ENCODE measurements at regions not wholly inside any gene's neighbourhood (a gene's known extent, or its start where the extent isn't known, plus 50 kb on each side); places are given as distances from the start of the nearest gene placed in this dataset.
"Not testable (repeated sequence)": the region's sequence is repeated elsewhere in the genome, so short reads cannot be mapped to it uniquely, and the experiment has no call there.

DNA sequence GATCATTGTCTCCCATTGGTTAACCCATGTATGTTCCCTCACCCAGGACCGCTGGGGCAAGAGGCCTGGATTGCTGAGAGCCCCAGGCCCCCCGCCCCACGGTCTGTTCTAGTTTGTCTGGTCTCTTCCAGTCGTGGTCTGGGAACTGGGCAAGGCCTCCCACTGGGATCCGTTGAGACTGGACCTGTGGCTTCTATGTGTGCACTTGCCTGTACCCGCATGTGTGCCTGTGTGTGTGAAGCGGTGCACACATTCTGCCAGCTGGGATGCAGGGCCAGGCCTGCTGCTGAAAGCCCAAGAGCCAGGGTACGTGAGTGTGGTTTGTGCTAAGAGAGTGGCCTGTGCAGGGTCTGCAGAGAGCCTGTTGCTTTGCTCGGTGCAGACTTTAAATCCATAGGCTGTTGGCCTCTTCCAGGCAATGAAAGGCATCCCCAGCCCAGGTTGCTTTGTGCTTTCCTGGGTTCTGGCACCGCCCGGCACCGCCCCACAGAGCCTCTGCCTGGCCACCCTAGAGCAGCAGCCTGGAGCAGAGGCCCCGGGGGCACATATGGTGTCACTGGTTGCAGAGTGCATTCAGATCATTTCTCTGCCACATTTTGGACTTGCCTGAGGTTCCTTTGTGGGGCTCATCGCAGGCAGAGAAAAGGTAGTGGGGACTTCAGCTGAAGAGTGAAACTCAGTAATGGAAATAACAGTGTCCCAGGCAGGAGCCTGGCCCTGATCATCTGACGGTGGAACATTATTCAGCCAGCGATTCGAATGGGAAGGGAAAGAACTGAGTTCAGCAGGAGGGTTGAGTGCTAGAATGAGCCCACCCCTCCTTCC is 215.5 kb downstream of the GLRX3 start:
- DNase-seq (ENCODE audit: low read depth): no peak

- no peak for DNase-seq (ENCODE audit: low read depth)
Measured at GRCh38 chr10:130352291-130352645, 216.1 kb downstream of the GLRX3 start.

DNA sequence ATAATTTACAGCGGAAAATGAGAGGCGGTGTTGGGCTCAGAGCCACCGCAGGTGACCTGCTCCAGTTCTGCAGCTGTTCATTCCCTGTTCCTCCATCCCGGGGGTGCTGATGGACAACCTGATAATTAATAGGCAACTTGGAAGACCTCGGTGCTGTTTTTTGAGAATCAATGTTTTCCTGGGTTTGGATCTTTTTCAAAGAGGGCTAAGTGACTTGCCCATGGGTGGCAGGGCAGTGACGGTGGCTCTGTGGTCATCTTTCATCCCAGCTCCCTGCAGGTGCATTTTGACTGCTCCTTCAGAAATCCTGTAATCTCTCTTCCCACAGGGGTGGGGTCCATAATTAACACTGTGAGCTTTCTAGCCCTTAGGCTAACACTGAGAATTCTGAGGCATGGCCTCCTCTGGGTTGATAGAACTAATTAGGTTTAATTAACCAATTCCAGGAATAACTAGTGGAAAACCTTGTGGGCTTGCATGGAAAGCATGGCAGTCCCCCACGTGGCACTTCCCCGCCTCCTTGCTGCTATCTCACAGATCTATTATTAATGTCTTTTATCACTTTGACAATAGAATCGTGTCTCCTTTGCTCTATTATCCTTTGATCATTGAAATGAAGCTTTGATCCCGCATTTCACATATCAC is 217.9 kb downstream of the GLRX3 start:
- no peak for DNase-seq (ENCODE audit: low read depth)

DNA sequence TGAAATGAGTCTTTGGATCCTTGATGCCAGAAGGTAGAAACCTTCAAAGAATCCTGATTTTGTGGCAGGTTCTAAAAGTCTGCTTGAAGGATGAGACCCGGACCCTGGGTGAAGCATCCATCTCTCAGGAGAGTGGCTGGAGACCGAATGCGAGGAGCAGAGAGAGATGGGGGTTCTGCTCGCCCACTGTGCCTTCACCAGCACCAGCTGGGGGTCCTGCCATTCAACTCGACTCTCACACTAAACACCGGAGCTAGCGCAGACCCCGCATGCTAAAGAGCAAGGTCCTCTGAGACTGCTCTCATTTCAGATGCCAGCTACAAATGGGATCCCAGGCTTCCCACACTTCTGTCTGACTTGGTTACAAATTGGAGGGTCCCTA is 218.4 kb downstream of the GLRX3 start:
- no peak for DNase-seq (ENCODE audit: low read depth)

- DNase-seq (ENCODE audit: low read depth): no peak
Measured at GRCh38 chr10:130354976-130355795, 219.0 kb downstream of the GLRX3 start.

- DNase-seq (ENCODE audit: low read depth): not testable (repeated sequence)
Measured at GRCh38 chr10:130356429-130356828, 220.2 kb downstream of the GLRX3 start.

DNA sequence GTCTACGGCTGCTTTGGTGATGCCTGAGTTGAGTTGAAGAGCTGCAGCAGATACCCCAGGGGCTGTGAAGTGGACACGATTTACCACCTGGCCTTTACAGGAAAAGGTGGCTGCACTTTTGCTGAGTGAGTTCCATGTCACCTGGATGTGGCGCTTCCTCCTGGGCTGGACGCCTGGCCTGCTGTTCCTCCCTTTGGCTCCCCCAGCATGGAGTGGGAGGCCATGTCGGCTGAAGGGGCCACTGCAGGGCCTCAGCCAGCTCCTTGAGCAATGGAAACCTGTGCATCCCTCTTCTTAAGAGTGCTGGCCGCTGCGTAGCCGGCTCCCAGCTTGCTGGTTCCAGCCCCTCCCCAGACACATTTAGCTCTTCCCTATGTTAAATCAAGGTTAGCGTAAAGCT is 221.0 kb downstream of the GLRX3 start:
- no peak for DNase-seq (ENCODE audit: low read depth)

DNA sequence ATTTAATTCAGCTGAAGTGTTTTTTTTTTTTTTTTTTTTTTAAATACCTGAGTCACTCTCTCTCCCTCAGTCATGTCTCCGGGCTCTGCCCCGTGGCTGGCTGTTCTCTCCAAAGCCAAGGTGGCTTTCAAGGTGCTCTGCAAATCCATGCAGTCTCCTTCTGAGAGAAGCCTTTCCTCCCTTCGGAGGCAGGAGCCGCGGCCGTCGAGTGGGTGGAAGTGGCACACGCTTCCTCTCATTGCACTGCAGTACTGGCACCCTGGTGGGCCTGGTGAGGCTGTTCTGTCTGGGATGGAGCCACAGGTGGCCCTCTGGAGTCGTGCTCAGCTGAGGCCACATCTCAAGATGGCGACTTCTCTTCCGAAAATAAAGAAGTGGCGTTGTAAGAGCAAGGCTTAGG is 221.8 kb downstream of the GLRX3 start:
- DNase-seq (ENCODE audit: low read depth): no peak

GRCh38 chr10:130358981-130359650 is 222.9 kb downstream of the GLRX3 start:
- DNase-seq (ENCODE audit: low read depth): no peak

GRCh38 chr10:130359711-130360110 is 223.5 kb downstream of the GLRX3 start:
- DNase-seq (ENCODE audit: low read depth): no peak

GRCh38 chr10:130360826-130361311 is 224.7 kb downstream of the GLRX3 start:
- DNase-seq (ENCODE audit: low read depth): no peak

DNA sequence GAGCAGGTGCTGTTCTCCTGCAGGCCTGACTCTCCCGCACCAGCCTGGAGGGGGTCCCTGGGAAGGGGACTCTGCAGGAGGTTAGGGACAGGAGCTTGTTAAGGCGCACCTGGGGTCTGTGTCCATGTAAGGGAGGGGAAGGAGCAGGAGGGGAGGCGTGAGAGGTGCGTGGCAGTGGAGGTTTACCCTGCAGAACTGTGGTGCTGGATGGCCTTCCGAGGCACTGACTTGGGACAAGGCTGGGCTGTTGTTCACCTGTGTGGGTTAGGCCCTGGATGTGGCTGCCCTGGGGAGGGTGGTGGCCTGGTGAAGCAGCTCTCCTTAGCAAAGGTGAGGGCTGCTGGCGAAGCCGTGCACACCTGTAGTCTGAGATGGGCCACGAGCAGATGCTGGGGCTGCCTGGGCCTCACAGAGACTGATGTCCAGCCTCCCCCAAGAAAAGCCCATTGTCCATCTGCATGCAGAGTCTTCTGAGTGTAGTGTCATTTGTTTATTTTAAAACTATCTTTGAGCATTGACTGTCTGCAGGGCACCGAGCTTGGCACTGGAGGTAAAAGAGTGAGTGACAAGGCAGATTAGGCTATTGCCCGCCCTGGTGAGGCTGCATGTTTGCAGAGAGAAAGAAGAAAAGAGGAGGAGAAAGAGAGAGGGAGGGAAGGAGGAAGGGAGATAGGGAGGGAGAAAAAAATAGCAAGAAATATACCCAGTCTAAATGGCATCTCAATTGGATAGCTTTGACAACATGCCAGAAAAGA is 225.3 kb downstream of the GLRX3 start:
- DNase-seq (ENCODE audit: low read depth): no peak

- DNase-seq (ENCODE audit: low read depth): no peak
Measured at GRCh38 chr10:130362308-130362761, 226.1 kb downstream of the GLRX3 start.

DNA sequence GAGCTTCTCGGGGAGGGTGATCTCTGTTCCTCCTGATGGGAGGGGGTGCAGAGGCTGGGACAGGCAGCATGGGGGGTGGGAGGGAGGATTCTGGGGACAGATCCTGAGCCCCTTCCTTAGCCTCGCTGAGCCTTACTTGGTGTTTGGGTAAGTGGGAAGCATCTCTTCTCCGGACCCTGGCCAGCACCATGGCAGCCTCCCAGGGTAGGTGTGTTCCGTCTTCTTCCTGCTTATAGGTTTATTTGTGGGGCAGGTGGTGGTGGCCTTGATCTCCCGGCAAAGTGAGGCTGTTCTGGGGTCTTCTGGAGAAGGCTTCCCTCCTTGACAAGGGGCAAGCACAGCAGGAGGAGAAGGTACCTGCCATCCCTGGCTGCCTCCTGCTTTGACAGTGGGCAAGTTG is 226.9 kb downstream of the GLRX3 start:
- no peak for DNase-seq (ENCODE audit: low read depth)

GRCh38 chr10:130363899-130364445 is 227.8 kb downstream of the GLRX3 start:
- no peak for DNase-seq (ENCODE audit: low read depth)

GRCh38 chr10:130364631-130365411 is 228.6 kb downstream of the GLRX3 start:
- DNase-seq (ENCODE audit: low read depth): no peak

GRCh38 chr10:130368761-130369560 is 232.8 kb downstream of the GLRX3 start:
- no peak for DNase-seq (ENCODE audit: low read depth)

DNA sequence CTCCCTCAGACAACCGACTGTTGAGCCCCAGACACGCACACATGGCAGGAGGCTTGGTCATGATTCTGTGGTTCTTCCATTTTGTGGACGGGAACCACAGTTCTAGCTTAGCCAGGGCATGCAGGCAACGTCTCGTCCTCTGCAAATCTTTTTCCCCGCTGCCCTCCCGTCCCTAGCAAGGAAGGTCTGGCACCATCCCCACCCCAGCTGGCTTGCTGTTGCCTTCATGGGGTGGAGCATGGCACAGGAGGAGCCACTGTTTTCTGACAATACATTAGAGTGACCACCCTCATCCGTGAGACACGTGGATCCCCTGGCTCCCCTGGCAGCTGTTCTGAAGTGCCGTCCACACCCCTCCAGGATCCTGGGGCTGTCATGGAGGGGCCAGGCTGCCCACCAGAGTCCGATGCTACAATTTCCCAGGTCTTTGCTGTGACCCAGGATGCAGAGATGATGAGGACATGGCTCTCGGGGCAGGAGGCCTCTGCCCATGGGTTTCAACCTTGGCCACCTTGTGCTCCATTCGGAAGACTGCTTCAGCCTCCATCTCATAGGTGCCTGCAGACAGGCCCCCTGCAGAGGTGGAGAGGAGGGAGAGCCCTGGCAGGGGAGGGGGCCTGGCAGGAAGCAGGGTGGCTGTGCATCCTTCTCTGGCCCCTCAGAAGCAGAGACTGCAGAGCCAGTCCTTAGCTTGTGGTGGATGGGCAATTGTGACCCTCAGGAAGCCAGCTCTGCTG is 233.6 kb downstream of the GLRX3 start:
- no peak for DNase-seq (ENCODE audit: low read depth)

GRCh38 chr10:130370721-130371120 is 234.5 kb downstream of the GLRX3 start:
- no peak for DNase-seq (ENCODE audit: low read depth)

Measured in fibroblast of gingiva (primary cell).